Activated naive CD8-positive, alpha-beta T cell treated with anti-CD3 and anti-CD28 coated beads, Interleukin-2, amount 50 U/mL, for 24 hours (primary cell): ENCODE measurements at regions not wholly inside any gene's neighbourhood (a gene's known extent, or its start where the extent isn't known, plus 50 kb on each side); places are given as distances from the start of the nearest gene placed in this dataset.

Experiments
- ATAC-seq: fragments of 150-1000 bp; cut with Tn5 transposase; one replicate; pipeline ENCODE4 v1.10.0; 2021
- DNase-seq: peaks from one replicate; pipeline ENCODE4 v3.0.0; 2021
- H3K27ac Mint-ChIP-seq: one replicate; pipeline ENCODE4 v1.8.0; 2021; ENCODE audit warnings: mild to moderate bottlenecking, mixed read lengths
- H3K27me3 Mint-ChIP-seq: one replicate; pipeline ENCODE4 v1.8.0; 2021; ENCODE audit warnings: mixed read lengths
- H3K36me3 Mint-ChIP-seq: one replicate; pipeline ENCODE4 v1.8.0; 2021; ENCODE audit warnings: low read depth, mixed read lengths
- H3K4me1 Mint-ChIP-seq: one replicate; pipeline ENCODE4 v1.8.0; 2021; ENCODE audit warnings: mixed read lengths
- H3K4me3 Mint-ChIP-seq: one replicate; pipeline ENCODE4 v1.8.0; 2021; ENCODE audit warnings: mild to moderate bottlenecking, moderate library complexity, mixed read lengths
- H3K9me3 Mint-ChIP-seq: one replicate; pipeline ENCODE4 v1.8.0; 2021; ENCODE audit warnings: mixed read lengths

- Mint-ChIP-seq H3K4me3 (no peak overlapping the region), H3K27me3 (peaks cover 65% of the 10 kb centered on the region), H3K27ac (no peak overlapping the region), H3K4me1 (peaks cover 38% of the 10 kb centered on the region), H3K36me3 (no peaks in the 10 kb centered on the region), H3K9me3 (no peaks in the 10 kb centered on the region)
- DNase-seq (no peak), ATAC-seq (no peak)
Observed at GRCh38 chr7:96838481-96838880, 128.8 kb upstream of the SEM1 start.

DNA sequence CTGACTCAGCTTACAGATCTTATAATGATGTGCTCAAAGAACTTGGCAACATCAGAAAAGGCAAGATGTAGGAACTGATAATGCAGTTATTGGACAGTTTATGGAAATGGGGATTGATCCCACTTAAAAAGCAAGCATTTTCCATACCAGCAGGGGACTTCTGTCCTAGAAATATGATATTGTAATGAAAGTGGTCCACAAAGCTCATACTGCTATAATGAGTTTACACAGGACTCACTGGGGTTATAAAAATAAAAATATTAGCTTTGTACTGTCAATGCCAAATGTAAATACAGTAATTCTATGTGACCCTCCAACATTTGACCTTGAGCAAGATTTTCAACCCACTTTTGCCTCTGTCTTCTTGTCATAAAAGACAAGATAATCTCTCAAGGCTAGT, 145.5 kb upstream of the SEM1 start:
- Mint-ChIP-seq H3K27ac (no peak overlapping the region), H3K4me1 (no peaks in the 10 kb centered on the region), H3K9me3 (no peaks in the 10 kb centered on the region), H3K27me3 (peaks cover 12% of the 10 kb centered on the region), H3K36me3 (no peaks in the 10 kb centered on the region), H3K4me3 (no peak overlapping the region)
- DNase-seq (no peak), ATAC-seq (no peak)

- DNase-seq (no peak), ATAC-seq (no peak)
- no peaks in the 10 kb centered on the region for H3K4me1 Mint-ChIP-seq
- H3K36me3 Mint-ChIP-seq: no peaks in the 10 kb centered on the region
- peaks cover 14% of the 10 kb centered on the region for H3K27me3 Mint-ChIP-seq
- H3K4me3 Mint-ChIP-seq: no peak overlapping the region
- no peaks in the 10 kb centered on the region for H3K9me3 Mint-ChIP-seq
- H3K27ac Mint-ChIP-seq: no peak overlapping the region
Observed at GRCh38 chr7:96855691-96856090, 146.0 kb upstream of the SEM1 start.

DNA sequence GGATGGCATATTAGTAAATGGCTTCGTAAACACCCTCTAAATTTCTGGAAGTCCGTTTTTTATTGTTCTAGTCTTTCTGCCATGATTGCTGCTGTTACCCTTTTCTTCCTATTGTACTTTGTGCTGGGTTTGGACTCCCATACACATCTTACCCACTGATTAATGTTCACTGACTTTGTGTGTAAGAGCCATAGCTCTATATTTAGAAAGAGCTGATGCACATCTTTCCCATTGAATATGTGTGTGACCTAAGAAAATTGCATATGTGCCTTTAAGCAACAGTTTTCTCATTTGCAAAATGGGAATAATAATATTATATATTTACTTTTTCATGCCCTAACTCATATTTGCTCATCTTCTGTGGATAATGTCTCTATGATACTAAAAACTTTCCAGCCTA, 135.8 kb upstream of the DLX6 start:
- no peak for DNase-seq
- no peaks in the 10 kb centered on the region for H3K9me3 Mint-ChIP-seq
- no peaks in the 10 kb centered on the region for H3K36me3 Mint-ChIP-seq
- H3K27me3 Mint-ChIP-seq: peaks cover 17% of the 10 kb centered on the region
- no peak for ATAC-seq
- no peak overlapping the region for H3K4me3 Mint-ChIP-seq
- no peak overlapping the region for H3K27ac Mint-ChIP-seq
- no peaks in the 10 kb centered on the region for H3K4me1 Mint-ChIP-seq

DNA sequence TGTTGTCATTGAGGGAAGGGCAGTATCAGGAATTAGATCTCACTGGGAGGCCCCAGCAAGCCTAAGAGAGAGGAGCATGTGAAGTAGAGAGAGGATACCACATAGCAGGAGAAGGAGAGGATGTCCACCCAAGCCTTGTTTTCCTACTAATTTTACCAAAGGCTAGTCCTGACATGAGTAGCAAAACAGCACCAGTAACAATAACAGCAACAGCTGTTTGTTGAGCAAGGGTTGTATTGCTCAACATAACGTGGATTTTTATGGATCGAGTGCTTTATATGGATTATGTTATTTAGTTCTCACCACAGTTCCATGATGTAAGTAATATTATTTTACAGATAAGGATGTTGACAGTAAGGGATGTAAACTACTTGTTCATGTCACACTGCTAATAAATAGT, 135.2 kb upstream of the DLX6 start:
- H3K9me3 Mint-ChIP-seq: no peaks in the 10 kb centered on the region
- H3K36me3 Mint-ChIP-seq: no peaks in the 10 kb centered on the region
- peaks cover 17% of the 10 kb centered on the region for H3K27me3 Mint-ChIP-seq
- DNase-seq: no peak
- no peak overlapping the region for H3K27ac Mint-ChIP-seq
- ATAC-seq: no peak
- no peaks in the 10 kb centered on the region for H3K4me1 Mint-ChIP-seq
- no peak overlapping the region for H3K4me3 Mint-ChIP-seq

DNA sequence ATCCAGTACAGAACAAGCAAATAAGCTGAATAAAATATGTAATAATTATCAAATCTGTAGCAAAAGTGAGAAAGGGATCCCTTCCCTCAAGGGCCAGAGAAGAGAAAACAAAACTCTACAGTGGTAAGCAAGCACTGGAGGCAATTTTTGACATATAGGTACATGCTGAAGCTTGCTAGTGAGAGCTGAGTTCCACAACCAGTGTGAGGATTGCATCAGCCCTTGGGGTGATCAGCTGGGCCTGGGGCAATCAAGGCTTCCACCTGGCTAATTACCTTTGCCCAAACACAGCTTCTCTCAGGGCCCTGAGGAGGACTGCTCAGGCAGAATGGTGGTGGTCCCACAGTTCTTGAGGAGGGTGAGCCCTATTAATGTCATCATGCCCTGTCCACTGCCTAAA, 134.4 kb upstream of the DLX6 start:
- peaks cover 17% of the 10 kb centered on the region for H3K27me3 Mint-ChIP-seq
- no peaks in the 10 kb centered on the region for H3K9me3 Mint-ChIP-seq
- no peak overlapping the region for H3K4me3 Mint-ChIP-seq
- no peak overlapping the region for H3K27ac Mint-ChIP-seq
- H3K36me3 Mint-ChIP-seq: no peaks in the 10 kb centered on the region
- DNase-seq (no peak), ATAC-seq (no peak)
- H3K4me1 Mint-ChIP-seq: no peaks in the 10 kb centered on the region

DNA sequence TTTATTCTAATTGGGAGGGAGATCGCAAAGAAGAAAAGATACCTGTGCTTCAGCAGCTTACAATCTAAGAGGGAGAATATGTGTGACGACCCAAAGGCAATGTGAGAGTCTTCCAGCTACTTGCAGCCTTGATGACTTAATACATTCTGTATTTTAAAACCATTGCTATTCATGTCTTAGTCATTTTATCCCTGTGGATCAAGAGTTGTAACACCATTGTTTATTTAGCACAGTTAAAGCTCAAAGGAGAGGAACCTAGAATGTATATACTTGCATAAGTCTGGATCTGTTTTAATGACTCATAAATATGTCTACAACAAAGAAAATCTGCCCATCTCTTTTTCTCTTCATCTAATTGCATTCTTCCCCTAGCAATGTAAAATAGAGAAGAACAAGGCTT, 117.9 kb upstream of the DLX6 start:
- Mint-ChIP-seq H3K27me3 (peaks cover 2% of the 10 kb centered on the region), H3K36me3 (no peaks in the 10 kb centered on the region), H3K4me3 (no peak overlapping the region), H3K27ac (no peak overlapping the region), H3K4me1 (no peaks in the 10 kb centered on the region), H3K9me3 (no peaks in the 10 kb centered on the region)
- ATAC-seq (no peak), DNase-seq (no peak)

DNA sequence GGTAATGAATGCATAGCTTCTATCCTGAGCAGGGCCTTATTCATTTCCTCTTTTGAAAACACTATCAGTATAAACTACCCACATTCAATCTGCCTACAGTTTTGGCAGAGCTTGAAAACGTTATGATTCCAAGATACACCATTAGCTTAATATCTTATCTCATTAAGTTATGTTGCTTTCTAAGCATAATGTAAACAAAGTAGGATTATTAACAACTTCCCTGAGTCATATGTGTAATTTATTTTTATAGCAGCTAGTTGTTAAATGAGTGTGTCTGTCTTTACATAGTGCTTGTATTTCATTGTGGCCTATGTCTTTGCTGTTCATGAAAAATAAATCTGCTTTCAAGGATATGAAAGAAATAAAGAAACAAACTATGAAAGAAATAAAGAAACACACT, 106.2 kb upstream of the DLX6 start:
- Mint-ChIP-seq H3K4me3 (no peak overlapping the region), H3K4me1 (no peaks in the 10 kb centered on the region), H3K9me3 (no peaks in the 10 kb centered on the region), H3K27ac (no peak overlapping the region), H3K27me3 (peaks cover 3% of the 10 kb centered on the region), H3K36me3 (no peaks in the 10 kb centered on the region)
- ATAC-seq: no peak
- DNase-seq: no peak

- H3K36me3 Mint-ChIP-seq: no peaks in the 10 kb centered on the region
- no peak overlapping the region for H3K4me3 Mint-ChIP-seq
- H3K27me3 Mint-ChIP-seq: peaks cover 6% of the 10 kb centered on the region
- DNase-seq: no peak
- H3K27ac Mint-ChIP-seq: no peak overlapping the region
- no peak for ATAC-seq
- no peaks in the 10 kb centered on the region for H3K9me3 Mint-ChIP-seq
- no peaks in the 10 kb centered on the region for H3K4me1 Mint-ChIP-seq
Observed at GRCh38 chr7:96901822-96902445, 103.4 kb upstream of the DLX6 start.

GRCh38 chr7:96903906-96904305, 101.4 kb upstream of the DLX6 start:
- no peak overlapping the region for H3K4me3 Mint-ChIP-seq
- ATAC-seq (no peak), DNase-seq (no peak)
- no peak overlapping the region for H3K27ac Mint-ChIP-seq
- no peaks in the 10 kb centered on the region for H3K4me1 Mint-ChIP-seq
- no peaks in the 10 kb centered on the region for H3K9me3 Mint-ChIP-seq
- peaks cover 6% of the 10 kb centered on the region for H3K27me3 Mint-ChIP-seq
- H3K36me3 Mint-ChIP-seq: no peaks in the 10 kb centered on the region

- Mint-ChIP-seq H3K9me3 (no peaks in the 10 kb centered on the region), H3K4me1 (no peaks in the 10 kb centered on the region), H3K27me3 (peaks cover 13% of the 10 kb centered on the region), H3K4me3 (no peak overlapping the region), H3K36me3 (no peaks in the 10 kb centered on the region), H3K27ac (no peak overlapping the region)
- no peak for DNase-seq
- no peak for ATAC-seq
Observed at GRCh38 chr7:96910486-96910885, 94.9 kb upstream of the DLX6 start.

DNA sequence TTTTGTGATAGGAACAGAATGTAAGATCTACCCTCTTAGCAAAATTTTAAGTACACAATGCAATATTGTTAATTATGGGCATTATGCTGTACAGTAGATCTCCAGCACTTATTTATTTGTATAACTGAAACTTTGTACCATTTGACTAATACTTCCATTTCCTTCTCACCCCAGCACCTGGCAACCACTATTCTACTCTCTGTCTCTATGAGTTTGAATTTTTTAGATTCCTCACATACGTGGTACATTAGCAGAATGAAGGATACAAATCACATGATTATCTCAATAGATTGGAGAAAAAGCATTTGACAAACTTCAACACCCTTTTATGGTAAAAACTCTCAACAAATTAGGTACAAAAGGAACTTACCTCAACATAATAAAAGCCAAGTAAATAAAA, 90.3 kb upstream of the DLX6 start:
- ATAC-seq (no peak), DNase-seq (no peak)
- H3K9me3 Mint-ChIP-seq: no peaks in the 10 kb centered on the region
- H3K36me3 Mint-ChIP-seq: no peaks in the 10 kb centered on the region
- no peak overlapping the region for H3K27ac Mint-ChIP-seq
- peaks cover 18% of the 10 kb centered on the region for H3K27me3 Mint-ChIP-seq
- no peak overlapping the region for H3K4me3 Mint-ChIP-seq
- H3K4me1 Mint-ChIP-seq: no peaks in the 10 kb centered on the region

DNA sequence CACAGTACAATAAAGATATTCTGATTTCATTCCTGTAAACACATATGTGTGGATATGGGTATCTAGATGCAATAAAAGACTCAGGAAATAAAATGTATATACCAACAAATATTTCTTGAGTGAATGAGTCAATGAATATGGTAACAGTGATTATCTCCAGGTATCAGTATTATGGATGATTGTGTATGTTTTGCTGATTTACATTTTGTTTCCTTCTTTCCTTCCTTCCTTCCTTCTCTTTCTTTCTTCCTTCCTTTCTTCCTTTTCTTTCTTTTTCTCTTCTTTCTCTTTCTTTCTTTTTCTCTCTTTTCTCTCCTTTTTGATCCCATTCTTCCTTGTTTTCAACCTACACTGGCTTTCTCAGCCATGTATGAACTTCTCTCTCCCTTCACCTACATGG, 85.3 kb upstream of the DLX6 start:
- Mint-ChIP-seq H3K4me1 (no peaks in the 10 kb centered on the region), H3K9me3 (no peaks in the 10 kb centered on the region), H3K4me3 (no peak overlapping the region), H3K27ac (no peak overlapping the region), H3K36me3 (no peaks in the 10 kb centered on the region), H3K27me3 (peaks cover 25% of the 10 kb centered on the region)
- no peak for DNase-seq
- ATAC-seq: no peak

GRCh38 chr7:96920713-96921112, 84.6 kb upstream of the DLX6 start:
- no peaks in the 10 kb centered on the region for H3K9me3 Mint-ChIP-seq
- no peaks in the 10 kb centered on the region for H3K4me1 Mint-ChIP-seq
- peaks cover 24% of the 10 kb centered on the region for H3K27me3 Mint-ChIP-seq
- H3K4me3 Mint-ChIP-seq: no peak overlapping the region
- ATAC-seq (no peak), DNase-seq (no peak)
- H3K27ac Mint-ChIP-seq: no peak overlapping the region
- no peaks in the 10 kb centered on the region for H3K36me3 Mint-ChIP-seq

DNA sequence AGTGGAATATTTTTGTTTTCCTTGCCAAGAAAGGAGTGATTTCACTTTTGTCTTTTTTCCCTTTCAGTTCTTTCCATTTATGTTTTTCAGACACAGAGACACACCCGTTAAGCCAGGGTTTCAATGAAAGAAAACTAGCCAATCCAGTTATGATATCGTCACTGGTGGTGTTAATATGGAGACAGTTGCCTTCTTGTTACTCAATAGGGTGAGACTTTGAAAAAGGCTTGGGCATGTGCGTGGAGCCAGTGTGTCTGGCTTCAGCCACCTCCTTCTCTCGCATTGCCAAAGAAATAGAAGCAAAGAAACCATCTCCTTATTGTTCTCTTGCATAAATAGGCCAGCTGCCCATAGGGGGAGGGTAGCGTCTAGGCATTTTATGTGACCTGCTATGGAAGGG, 84.1 kb upstream of the DLX6 start:
- H3K36me3 Mint-ChIP-seq: no peaks in the 10 kb centered on the region
- H3K27ac Mint-ChIP-seq: no peak overlapping the region
- ATAC-seq: no peak
- no peaks in the 10 kb centered on the region for H3K9me3 Mint-ChIP-seq
- no peak for DNase-seq
- H3K4me1 Mint-ChIP-seq: no peaks in the 10 kb centered on the region
- H3K4me3 Mint-ChIP-seq: no peak overlapping the region
- peaks cover 22% of the 10 kb centered on the region for H3K27me3 Mint-ChIP-seq

DNA sequence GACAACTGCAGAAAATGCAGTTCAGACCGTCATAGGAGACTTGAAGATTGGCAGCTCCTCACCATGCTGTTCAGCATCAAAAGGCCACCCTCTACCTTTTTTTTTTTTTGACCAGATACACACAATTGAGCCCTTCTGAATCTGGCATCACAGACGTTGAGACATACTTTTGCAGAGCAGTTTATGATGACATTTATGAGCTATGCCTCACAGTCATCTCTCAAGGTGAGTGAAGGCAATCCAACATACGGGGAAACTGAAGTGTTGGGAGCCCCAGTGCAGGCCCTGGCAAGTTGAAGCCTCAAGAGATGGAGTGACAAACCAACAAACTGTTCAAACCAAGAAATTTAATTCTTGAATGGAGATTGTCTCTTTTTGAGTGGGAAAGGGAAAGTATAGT, 83.6 kb upstream of the DLX6 start:
- Mint-ChIP-seq H3K27me3 (peaks cover 22% of the 10 kb centered on the region), H3K27ac (no peak overlapping the region), H3K36me3 (no peaks in the 10 kb centered on the region), H3K4me1 (no peaks in the 10 kb centered on the region), H3K9me3 (no peaks in the 10 kb centered on the region), H3K4me3 (no peak overlapping the region)
- DNase-seq (no peak), ATAC-seq (no peak)
